MM.1S (cell line): ENCODE measurements at regions not wholly inside any gene's neighbourhood (a gene's known extent, or its start where the extent isn't known, plus 50 kb on each side); places are given as distances from the start of the nearest gene placed in this dataset.

Experiments used
- CTCF ChIP-seq: fragments of 300-600 bp; sonication (generic); IDR thresholded peaks from 2 replicates; pipeline ENCODE4 v1.5.1; 2016; ENCODE audit warnings: antibody characterized with exemption, low read length, mixed read lengths
- EZH2 ChIP-seq: fragments of 300-600 bp; sonication (generic); optimal IDR thresholded peaks from 2 replicates; pipeline ENCODE3; 2017; ENCODE audit warnings: low read depth, mild to moderate bottlenecking, antibody characterized with exemption, low read length, mixed read lengths
- EZH2phosphoT487 ChIP-seq: fragments of 300-600 bp; sonication (generic); IDR thresholded peaks from 2 replicates; pipeline ENCODE4 v1.6.1; 2018; ENCODE audit warnings: antibody characterized with exemption, low read length

GRCh38 chr2:208937521-208937920 lies 486.3 kb upstream of the MAP2 start:
- TF ChIP-seq CTCF (no peak), EZH2 (no peak), EZH2phosphoT487 (no peak)
